ENCODE measurements at regions not wholly inside any gene's neighbourhood (a gene's known extent, or its start where the extent isn't known, plus 50 kb on each side); places are given as distances from the start of the nearest gene placed in this dataset.

GRCh38 chr7:81213394-81213793 is 294.5 kb upstream of the SEMA3C start:
- intact Hi-C loops (cut with DNase I): no loop called here
- H3K36me3 ChIP-seq: no peaks in the 10 kb centered on the region
- H3K4me3 ChIP-seq: no peak overlapping the region
- no peak overlapping the region for H3K27ac ChIP-seq
- H3K4me1 ChIP-seq (ENCODE audit: insufficient read depth): no peaks in the 10 kb centered on the region
- H3K9me3 ChIP-seq: no peaks in the 10 kb centered on the region
- no peak for TF ChIP-seq POLR2A (IDR thresholded peaks at IDR 0.05)
- TF ChIP-seq CTCF (IDR thresholded peaks at IDR 0.05): no peak
- no peak for TF ChIP-seq EP300 (IDR thresholded peaks at IDR 0.05)
- DNase-seq: no peak
- no peaks in the 10 kb centered on the region for H3K27me3 ChIP-seq

- no peak overlapping the region for H3K27ac ChIP-seq
- H3K36me3 ChIP-seq: no peaks in the 10 kb centered on the region
- TF ChIP-seq POLR2A (IDR thresholded peaks at IDR 0.05) (no peak), CTCF (IDR thresholded peaks at IDR 0.05) (no peak), EP300 (IDR thresholded peaks at IDR 0.05) (no peak)
- H3K27me3 ChIP-seq: no peaks in the 10 kb centered on the region
- H3K9me3 ChIP-seq: no peaks in the 10 kb centered on the region
- intact Hi-C loops (cut with DNase I): no loop called here
- WGBS, 3 donors: 84 to 87% (median 86%) methylated on average over 4 of the region's 4 CpGs
- no peak for DNase-seq
- no peaks in the 10 kb centered on the region for H3K4me1 ChIP-seq (ENCODE audit: insufficient read depth)
- H3K4me3 ChIP-seq: no peak overlapping the region
Measured at GRCh38 chr7:81211934-81212320, 293.1 kb upstream of the SEMA3C start.

GRCh38 chr7:81211204-81211933 is 292.5 kb upstream of the SEMA3C start:
- H3K9me3 ChIP-seq: no peaks in the 10 kb centered on the region
- TF ChIP-seq CTCF (IDR thresholded peaks at IDR 0.05) (no peak), EP300 (IDR thresholded peaks at IDR 0.05) (no peak), POLR2A (IDR thresholded peaks at IDR 0.05) (no peak)
- no peaks in the 10 kb centered on the region for H3K27me3 ChIP-seq
- no peaks in the 10 kb centered on the region for H3K36me3 ChIP-seq
- H3K27ac ChIP-seq: no peak overlapping the region
- intact Hi-C loops (cut with DNase I): no loop called here
- 71 to 80% (median 72%) methylated on average over 6 of the region's 6 CpGs for WGBS, 3 donors
- no peaks in the 10 kb centered on the region for H3K4me1 ChIP-seq (ENCODE audit: insufficient read depth)
- H3K4me3 ChIP-seq: no peak overlapping the region
- no peak for DNase-seq

GRCh38 chr7:81210137-81211064 is 291.6 kb upstream of the SEMA3C start:
- DNase-seq: no peak
- no peaks in the 10 kb centered on the region for H3K27me3 ChIP-seq
- 41 to 64% (median 52%) methylated on average over 2 of the region's 2 CpGs for WGBS, 3 donors
- TF ChIP-seq EP300 (IDR thresholded peaks at IDR 0.05) (no peak), POLR2A (IDR thresholded peaks at IDR 0.05) (no peak), CTCF (IDR thresholded peaks at IDR 0.05) (no peak)
- no peaks in the 10 kb centered on the region for H3K4me1 ChIP-seq (ENCODE audit: insufficient read depth)
- no peaks in the 10 kb centered on the region for H3K36me3 ChIP-seq
- no peaks in the 10 kb centered on the region for H3K9me3 ChIP-seq
- no peak overlapping the region for H3K27ac ChIP-seq
- intact Hi-C loops (cut with DNase I): no loop called here
- H3K4me3 ChIP-seq: no peak overlapping the region

All from ovary (tissue), 7 donors.